ENCODE measurements at regions not wholly inside any gene's neighbourhood (a gene's known extent, or its start where the extent isn't known, plus 50 kb on each side); places are given as distances from the start of the nearest gene placed in this dataset.

- TF ChIP-seq POLR2A (IDR thresholded peaks at IDR 0.05; ENCODE audit: low read depth, low read length) (no peak), TAF1 (IDR thresholded peaks at IDR 0.05; ENCODE audit: borderline replicate concordance, low read depth, low read length) (no peak), POLR2AphosphoS5 (IDR thresholded peaks at IDR 0.05; ENCODE audit: low read depth, low read length) (no peak)
Measured at GRCh38 chr3:88586121-88586640, 436.4 kb downstream of the C3orf38 start.

All from GM12892 (cell line).